ENCODE measurements at regions not wholly inside any gene's neighbourhood (a gene's known extent, or its start where the extent isn't known, plus 50 kb on each side); places are given as distances from the start of the nearest gene placed in this dataset.
"Not testable (repeated sequence)": the region's sequence is repeated elsewhere in the genome, so short reads cannot be mapped to it uniquely, and the experiment has no call there.

- not testable (repeated sequence) for DNase-seq
Observed at GRCh38 chr15:30842798-30843472, 60.8 kb upstream of the FAN1 start.

- DNase-seq, result not testable (repeated sequence)
Observed at GRCh38 chr15:30845536-30845935, 58.2 kb upstream of the FAN1 start.

Measured in AML-193 (cell line).